IMR-90 (cell line): ENCODE measurements at regions not wholly inside any gene's neighbourhood (a gene's known extent, or its start where the extent isn't known, plus 50 kb on each side); places are given as distances from the start of the nearest gene placed in this dataset.

Experiments
- ATAC-seq: fragments of 200-7000 bp; cut with Tn5 transposase; 2 replicates; pipeline ENCODE4 v1.9.1; 2020; ENCODE audit warnings: low read depth, mild to moderate bottlenecking, moderate library complexity
- BruUV-seq: library from RNA; stranded (reverse); fragments of 400-500 nt; replicated peaks from 2 replicates; lab custom pipeline; 2021; lab: Mats Ljungman, UMichigan
- CTCF ChIA-PET: fragments of 300-600 bp; formaldehyde crosslinking; extraction: SDS; loops from one replicate; lab custom pipeline; 2021; ENCODE audit warnings: antibody characterized with exemption; lab: Yijun Ruan, JAX
- POLR2A ChIA-PET: fragments of 300-600 bp; sonication (Branson Sonifier 250); formaldehyde crosslinking; loops from one replicate; lab custom pipeline; 2022; ENCODE audit warnings: antibody characterized with exemption; ENCODE audit not compliant: unreplicated experiment; lab: Charles Lee
- DNase-seq: peaks from one replicate; pipeline ENCODE4 v3.0.0; 2013
- H2AFZ ChIP-seq: replicated peaks from 2 replicates; pipeline ENCODE3; 2013; ENCODE audit warnings: low read length, mild to moderate bottlenecking; ENCODE audit not compliant: poor library complexity
- H2AK5ac ChIP-seq: 2 replicates; pipeline ENCODE4 v1.6.1; 2013; ENCODE audit warnings: low read depth, low read length, inconsistent platforms
- H2AK9ac ChIP-seq: replicated peaks from 2 replicates; pipeline ENCODE3; 2013; ENCODE audit warnings: mild to moderate bottlenecking, low read depth, low read length, moderate library complexity; ENCODE audit not compliant: poor library complexity
- H2BK120ac ChIP-seq: 2 replicates; pipeline ENCODE4 v1.6.1; 2013; ENCODE audit warnings: low read depth, low read length, inconsistent platforms
- H2BK15ac ChIP-seq: 3 replicates; pipeline ENCODE4 v1.6.1; 2013; ENCODE audit warnings: low read depth, low read length, inconsistent platforms
- H2BK20ac ChIP-seq: 2 replicates; pipeline ENCODE4 v1.6.1; 2013; ENCODE audit warnings: low read depth, mild to moderate bottlenecking, inconsistent platforms, low read length, moderate library complexity
- H2BK5ac ChIP-seq: 2 replicates; pipeline ENCODE4 v1.6.1; 2013; ENCODE audit warnings: mild to moderate bottlenecking, low read depth, low read length, inconsistent platforms; ENCODE audit not compliant: poor library complexity, severe bottlenecking
- H3K14ac ChIP-seq: replicated peaks from 2 replicates; pipeline ENCODE4 v1.6.1; 2013; ENCODE audit warnings: low read depth, low read length, inconsistent platforms
- H3K18ac ChIP-seq: 2 replicates; pipeline ENCODE4 v1.6.1; 2013; ENCODE audit warnings: low read depth, low read length, control low read depth
- H3K23ac ChIP-seq: 2 replicates; pipeline ENCODE4 v1.6.1; 2013; ENCODE audit warnings: low read depth, low read length, inconsistent platforms
- H3K27ac ChIP-seq: 2 replicates; pipeline ENCODE4 v1.5.1; 2013; ENCODE audit warnings: mild to moderate bottlenecking, control low read depth, low read length; ENCODE audit not compliant: insufficient read depth
- H3K27me3 ChIP-seq: 2 replicates; pipeline ENCODE4 v1.6.1; 2013; ENCODE audit warnings: low read length; ENCODE audit not compliant: control insufficient read depth, insufficient read depth
- H3K36me3 ChIP-seq: 2 replicates; pipeline ENCODE4 v1.6.1; 2013; ENCODE audit warnings: low read length, mixed read lengths; ENCODE audit not compliant: control insufficient read depth, insufficient read depth
- H3K4ac ChIP-seq: 2 replicates; pipeline ENCODE4 v1.6.1; 2013; ENCODE audit warnings: low read depth, low read length, inconsistent platforms
- H3K4me1 ChIP-seq: 2 replicates; pipeline ENCODE4 v1.6.1; 2013; ENCODE audit warnings: low read length, mixed read lengths; ENCODE audit not compliant: control insufficient read depth, insufficient read depth
- H3K4me2 ChIP-seq: 2 replicates; pipeline ENCODE4 v1.6.1; 2013; ENCODE audit warnings: low read depth, mild to moderate bottlenecking, control low read depth, low read length, moderate library complexity
- H3K4me3 ChIP-seq: 2 replicates; pipeline ENCODE4 v1.5.1; 2013; ENCODE audit warnings: low read depth, mild to moderate bottlenecking, control low read depth, low read length, moderate library complexity; ENCODE audit not compliant: insufficient read depth
- H3K56ac ChIP-seq: 2 replicates; pipeline ENCODE4 v1.6.1; 2013; ENCODE audit warnings: low read length, inconsistent platforms; ENCODE audit not compliant: insufficient read depth; ENCODE audit errors: extremely low read depth
- H3K79me1 ChIP-seq, 2 experiments: 2 replicates each; pipeline ENCODE4 v1.6.1; 2013; ENCODE audit warnings: low read length in 2 of 2, inconsistent platforms in 1 of 2, low read depth in 1 of 2
- H3K9ac ChIP-seq: 2 replicates; pipeline ENCODE4 v1.6.1; 2013; ENCODE audit warnings: low read depth, low read length, control low read depth
- H3K9me1 ChIP-seq: 2 replicates; pipeline ENCODE4 v1.6.1; 2013; ENCODE audit warnings: low read length, inconsistent platforms; ENCODE audit not compliant: insufficient read depth
- H3K9me3 ChIP-seq: 2 replicates; pipeline ENCODE4 v1.6.1; 2013; ENCODE audit warnings: low read length; ENCODE audit not compliant: control insufficient read depth, insufficient read depth
- H4K20me1 ChIP-seq: 2 replicates; pipeline ENCODE4 v1.6.1; 2013; ENCODE audit warnings: low read length, inconsistent platforms; ENCODE audit not compliant: insufficient read depth
- H4K5ac ChIP-seq: 2 replicates; pipeline ENCODE4 v1.6.1; 2013; ENCODE audit warnings: mild to moderate bottlenecking, low read depth, low read length, control low read depth
- H4K8ac ChIP-seq, 2 experiments: 2 replicates each; pipeline ENCODE4 v1.6.1; 2013; ENCODE audit warnings: low read depth in 2 of 2, low read length in 2 of 2, control low read depth in 1 of 2, inconsistent platforms in 1 of 2
- H4K91ac ChIP-seq: 2 replicates; pipeline ENCODE4 v1.6.1; 2013; ENCODE audit warnings: low read depth, low read length, inconsistent platforms; ENCODE audit not compliant: insufficient read depth
- BHLHE40 ChIP-seq: fragments of 150-350 bp; IDR thresholded peaks from 2 replicates; pipeline ENCODE4 v1.6.1; 2016; ENCODE audit warnings: mild to moderate bottlenecking, low read depth, low read length
- CEBPB ChIP-seq: IDR thresholded peaks from 2 replicates; pipeline ENCODE4 v1.6.1; 2012; ENCODE audit warnings: low read depth, low read length, improper control_type of control experiment
- MAFK ChIP-seq: IDR thresholded peaks from 2 replicates; pipeline ENCODE4 v1.6.1; 2012; ENCODE audit warnings: low read depth, low read length, improper control_type of control experiment
- MXI1 ChIP-seq: IDR thresholded peaks from 2 replicates; pipeline ENCODE4 v1.6.1; 2012; ENCODE audit warnings: low read depth, mild to moderate bottlenecking, low read length, moderate library complexity, borderline replicate concordance
- NFE2L2 ChIP-seq: fragments of 150-350 bp; IDR thresholded peaks from 2 replicates; pipeline ENCODE4 v1.6.1; 2016; ENCODE audit warnings: low read depth, mild to moderate bottlenecking, low read length
- POLR2A ChIP-seq: IDR thresholded peaks from 2 replicates; pipeline ENCODE4 v1.6.1; 2012; ENCODE audit warnings: mild to moderate bottlenecking, low read depth, low read length
- RAD21 ChIP-seq: IDR thresholded peaks from 2 replicates; pipeline ENCODE4 v1.6.1; 2012; ENCODE audit warnings: low read length, improper control_type of control experiment
- RCOR1 ChIP-seq: IDR thresholded peaks from 2 replicates; pipeline ENCODE4 v1.6.1; 2012; ENCODE audit warnings: mild to moderate bottlenecking, low read length, improper control_type of control experiment; ENCODE audit not compliant: insufficient replicate concordance
- RFX5 ChIP-seq: IDR thresholded peaks from 2 replicates; pipeline ENCODE4 v1.8.0; 2012; ENCODE audit warnings: low read depth, mild to moderate bottlenecking, low read length, moderate library complexity
- SMC3 ChIP-seq: fragments of 150-350 bp; IDR thresholded peaks from 2 replicates; pipeline ENCODE4 v1.6.1; 2016; ENCODE audit warnings: low read depth, mild to moderate bottlenecking, antibody characterized with exemption, low read length, moderate library complexity
- whole genome bisulfite sequencing, 2 experiments: methylation state at CpG; one replicate each; pipeline versions ENCODE4 v1.1.5 to v1.1.7; 2013; ENCODE audit warnings: missing lambda C conversion rate in 2 of 2; ENCODE audit not compliant: insufficient read length in 1 of 2; ENCODE audit errors: extremely low coverage in 2 of 2; 5-methylcytosine and 5-hydroxymethylcytosine counted together
- dilution Hi-C: fragments of 300-500 bp; cut with HindIII; formaldehyde crosslinking; loops from one replicate; pipeline ENCODE4 v1.14.3; 2018; ENCODE audit warnings: low sequenced_read_pairs; ENCODE audit not compliant: unreplicated experiment
- in situ Hi-C: fragments of 300-500 bp; cut with MboI; formaldehyde crosslinking; loops from 3 replicates; pipeline ENCODE4 v1.14.3; 2019; ENCODE audit warnings: low sequenced_read_pairs, inconsistent platforms, mixed read lengths
- intact Hi-C: fragments of 100-400 bp; cut with micrococcal nuclease; formaldehyde crosslinking; loops from 2 replicates; pipeline ENCODE4 v1.10.0; 2022
- TF ChIP-seq, protein P1 (sequence below): fragments of 150-350 bp; IDR thresholded peaks from 2 replicates; pipeline ENCODE4 v1.6.1; 2017; ENCODE audit warnings: mild to moderate bottlenecking, antibody characterized with exemption, low read length, low read depth

DNA sequence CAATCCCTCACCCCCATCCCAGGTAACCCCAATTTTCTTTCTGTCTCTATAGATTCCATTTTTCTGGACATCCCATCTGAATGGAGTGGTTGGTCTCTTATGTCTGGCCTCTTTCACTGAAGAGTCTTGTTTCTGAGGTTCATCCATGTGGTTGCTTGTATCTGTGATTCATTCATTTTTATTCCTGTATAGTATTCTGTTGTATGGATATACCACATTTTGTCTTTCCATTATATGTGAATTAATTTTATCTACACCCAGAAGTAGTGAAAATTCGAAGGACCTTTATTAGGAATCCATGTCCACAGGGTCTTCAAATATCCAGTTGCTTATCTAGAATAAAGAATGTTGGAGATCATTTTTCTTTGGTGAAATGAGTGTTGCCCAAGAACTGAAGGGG lies 207.6 kb upstream of the MSX2 start:
- H3K23ac ChIP-seq, result no peak overlapping the region
- H3K9me1 ChIP-seq, result peaks cover 7% of the 10 kb centered on the region
- H3K18ac ChIP-seq, result no peak overlapping the region
- H3K9me3 ChIP-seq, result no peaks in the 10 kb centered on the region
- no peaks in the 10 kb centered on the region for H3K27me3 ChIP-seq
- H4K8ac ChIP-seq, result no peak overlapping the region
- no peak overlapping the region for H3K4me3 ChIP-seq
- no peak overlapping the region for H3K14ac ChIP-seq
- intact Hi-C loops, result no loop called here
- no peak overlapping the region for H2AFZ ChIP-seq
- ChIA-PET POLR2A (no interaction called here), CTCF (no interaction called here)
- dilution Hi-C loops, result no loop called here
- DNase-seq, result no peak
- no peak overlapping the region for H2AK9ac ChIP-seq
- BruUV-seq, result no TSS peak
- no peak overlapping the region for H2BK20ac ChIP-seq
- H3K4me2 ChIP-seq, result no peak overlapping the region
- H2AK5ac ChIP-seq, result no peak overlapping the region
- no peak overlapping the region for H2BK5ac ChIP-seq
- H3K27ac ChIP-seq, result no peak overlapping the region
- H3K4ac ChIP-seq, result no peak overlapping the region
- no peak overlapping the region for H4K5ac ChIP-seq
- no peak overlapping the region for H4K91ac ChIP-seq
- in situ Hi-C loops, result no loop called here
- H2BK120ac ChIP-seq, result no peak overlapping the region
- no peaks in the 10 kb centered on the region for H3K36me3 ChIP-seq
- no peaks in the 10 kb centered on the region for H3K79me1 ChIP-seq
- WGBS, 2 experiments, result no CpG with 5 or more reads among the region's 1 CpG
- no peak for ATAC-seq
- no peak overlapping the region for H2BK15ac ChIP-seq
- no peaks in the 10 kb centered on the region for H4K20me1 ChIP-seq
- no peak overlapping the region for H3K9ac ChIP-seq
- peaks cover 8% of the 10 kb centered on the region for H3K4me1 ChIP-seq
- H3K56ac ChIP-seq, result no peak overlapping the region
- TF ChIP-seq POLR2A (no peak), BHLHE40 (no peak), CEBPB (no peak), RAD21 (no peak), RCOR1 (no peak), SMC3 (no peak), RFX5 (no peak), MAFK (no peak), MXI1 (no peak), NFE2L2 (no peak)
- TF ChIP-seq, protein P1, sequence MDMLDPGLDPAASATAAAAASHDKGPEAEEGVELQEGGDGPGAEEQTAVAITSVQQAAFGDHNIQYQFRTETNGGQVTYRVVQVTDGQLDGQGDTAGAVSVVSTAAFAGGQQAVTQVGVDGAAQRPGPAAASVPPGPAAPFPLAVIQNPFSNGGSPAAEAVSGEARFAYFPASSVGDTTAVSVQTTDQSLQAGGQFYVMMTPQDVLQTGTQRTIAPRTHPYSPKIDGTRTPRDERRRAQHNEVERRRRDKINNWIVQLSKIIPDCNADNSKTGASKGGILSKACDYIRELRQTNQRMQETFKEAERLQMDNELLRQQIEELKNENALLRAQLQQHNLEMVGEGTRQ, result no peak
